Activated T-helper 1 cell treated with anti-CD3 and anti-CD28 coated beads, Interleukin-2, amount 50 U/mL, for 16 hours (primary cell): ENCODE measurements at regions not wholly inside any gene's neighbourhood (a gene's known extent, or its start where the extent isn't known, plus 50 kb on each side); places are given as distances from the start of the nearest gene placed in this dataset.
"Not testable (repeated sequence)": the region's sequence is repeated elsewhere in the genome, so short reads cannot be mapped to it uniquely, and the experiment has no call there.

Experiments
- DNase-seq, 2 donors: peaks; one replicate each; pipeline ENCODE4 v3.0.0-alpha.2; 2020; ENCODE audit warnings: low read depth in 1 of 2, low spot score in 1 of 2

DNA sequence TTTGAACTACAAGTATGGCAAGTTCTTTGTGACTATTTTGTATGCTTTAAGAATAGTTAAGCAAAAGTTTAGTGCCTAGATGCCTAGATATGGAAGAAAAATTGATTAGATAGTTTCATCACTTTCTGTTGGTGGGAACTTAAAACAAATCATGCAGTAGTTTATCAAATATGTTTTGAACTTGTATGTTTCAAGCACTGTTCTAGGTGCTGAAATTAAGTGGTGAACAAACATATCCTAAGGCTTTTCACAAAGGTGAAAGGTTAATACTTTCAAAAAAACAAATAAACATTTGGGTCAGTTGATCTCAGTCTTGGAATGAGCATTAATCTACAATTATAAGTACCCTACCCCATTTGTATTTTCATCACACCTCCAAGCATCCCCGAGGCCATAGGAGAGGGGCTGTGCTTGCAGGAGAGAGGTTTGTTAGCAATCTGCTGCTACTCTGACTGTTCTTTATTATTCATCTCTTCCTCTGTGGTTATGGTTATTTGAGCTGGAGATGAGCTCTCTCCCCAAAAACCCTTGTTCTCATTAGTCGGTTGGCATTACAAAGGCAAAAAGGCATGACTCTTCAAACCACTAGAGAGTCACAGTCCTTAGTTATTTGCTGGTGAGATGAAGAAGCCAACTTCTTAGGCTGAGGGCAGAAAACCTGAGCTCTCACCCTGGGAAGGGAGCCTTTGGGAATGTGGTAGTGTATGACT is 103.9 kb upstream of the FHL2 start:
- no peak for DNase-seq

DNA sequence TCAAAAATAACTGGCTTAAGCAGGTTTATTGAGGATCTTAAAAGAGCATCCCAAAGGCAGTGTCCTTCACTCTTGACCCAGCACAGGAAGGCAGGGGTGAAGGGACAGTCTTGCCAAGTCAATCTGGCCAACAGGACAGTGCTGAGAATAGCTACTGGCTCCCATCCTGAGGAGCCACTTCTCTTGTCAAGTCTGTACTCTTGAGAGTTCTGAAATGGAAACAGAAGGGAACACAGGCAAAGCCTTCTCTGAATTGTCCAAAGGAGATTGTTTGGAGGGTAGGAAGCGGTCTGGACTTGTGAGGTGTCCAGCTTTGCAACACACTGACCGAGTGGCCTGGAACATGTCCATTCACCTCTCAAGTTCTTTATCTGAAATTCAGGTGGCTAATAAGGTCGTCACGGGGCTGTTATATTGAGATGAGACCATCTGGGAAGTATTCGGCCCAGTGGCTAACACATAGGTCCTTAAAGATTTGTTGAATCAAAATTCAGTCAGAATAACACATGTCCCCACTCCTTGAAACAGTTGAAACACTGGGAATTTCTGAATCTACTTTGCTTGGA is 99.5 kb upstream of the FHL2 start:
- DNase-seq: no peak

DNA sequence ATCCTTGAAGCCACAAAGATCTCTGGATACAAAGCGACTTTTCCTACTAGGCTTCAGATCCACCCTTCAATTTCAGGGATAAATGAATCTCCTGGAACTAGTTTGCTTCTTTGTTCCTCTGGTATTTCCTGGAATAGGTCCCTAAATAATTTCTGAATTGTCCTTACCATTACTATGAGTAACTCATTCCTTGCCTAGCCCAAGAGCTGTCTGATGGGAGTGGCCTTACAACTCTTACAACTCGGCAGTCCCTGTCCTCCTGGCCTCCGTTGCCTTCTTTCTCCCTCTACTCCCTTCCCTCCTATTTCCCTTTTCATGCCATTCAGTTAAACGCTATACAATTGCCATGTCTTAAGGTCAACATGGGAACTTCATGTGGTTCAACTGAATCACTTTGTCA is 98.2 kb upstream of the FHL2 start:
- no peak for DNase-seq

DNA sequence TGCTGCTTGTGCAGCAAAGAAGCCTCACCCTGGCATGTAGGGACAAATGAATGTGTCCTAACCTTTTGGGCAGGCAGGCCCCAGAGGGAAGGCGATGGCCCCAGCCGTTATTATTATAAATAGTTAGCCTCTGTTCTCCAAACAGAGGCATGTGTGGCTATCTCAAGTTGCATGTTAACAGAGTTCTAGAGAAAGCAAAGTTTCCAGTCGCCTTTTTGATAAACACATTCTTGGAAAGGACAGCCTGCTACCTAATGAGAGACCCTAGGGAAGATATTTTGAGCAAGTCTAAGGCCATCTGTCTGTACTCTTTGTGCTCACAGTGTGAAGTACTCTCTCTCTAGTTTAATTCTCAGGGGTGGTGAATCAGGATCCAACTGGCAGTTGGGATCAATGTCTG is 97.4 kb upstream of the FHL2 start:
- no peak for DNase-seq

DNA sequence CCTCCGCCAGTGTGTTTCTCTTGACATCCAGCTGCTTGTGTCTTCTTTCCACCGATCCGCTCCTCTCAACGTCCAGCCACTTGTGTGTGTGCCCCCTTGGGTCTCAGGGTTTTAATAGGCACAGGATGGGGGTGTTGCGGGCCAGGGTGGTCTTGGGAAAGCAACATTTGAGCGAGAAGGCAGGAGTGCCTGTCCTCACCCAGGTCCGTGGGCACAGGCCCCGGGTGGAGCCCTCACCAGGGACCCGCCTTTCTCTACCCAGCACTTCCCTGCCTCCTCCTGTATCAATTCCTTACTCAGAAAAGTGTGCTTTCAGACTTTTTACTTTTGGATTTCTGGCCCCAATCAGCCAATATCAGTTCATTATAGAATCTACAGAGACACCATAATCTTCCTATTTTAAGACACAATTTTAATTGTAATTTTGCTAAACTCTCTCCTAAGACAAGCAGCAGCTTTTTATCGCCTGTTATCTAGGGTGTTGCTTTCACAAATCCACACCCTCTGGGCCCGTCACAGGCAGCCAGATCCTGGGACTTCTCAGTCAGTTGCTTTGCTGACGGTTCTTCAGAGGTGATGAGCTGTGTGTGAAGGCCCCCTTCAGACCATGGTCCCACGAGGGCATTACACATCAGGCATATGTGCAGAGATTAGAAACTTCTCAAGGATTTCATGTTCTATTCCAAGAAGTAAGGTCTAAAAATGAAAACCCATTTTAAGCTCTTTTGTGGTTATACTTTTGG is 96.0 kb upstream of the FHL2 start:
- DNase-seq: no peak

DNA sequence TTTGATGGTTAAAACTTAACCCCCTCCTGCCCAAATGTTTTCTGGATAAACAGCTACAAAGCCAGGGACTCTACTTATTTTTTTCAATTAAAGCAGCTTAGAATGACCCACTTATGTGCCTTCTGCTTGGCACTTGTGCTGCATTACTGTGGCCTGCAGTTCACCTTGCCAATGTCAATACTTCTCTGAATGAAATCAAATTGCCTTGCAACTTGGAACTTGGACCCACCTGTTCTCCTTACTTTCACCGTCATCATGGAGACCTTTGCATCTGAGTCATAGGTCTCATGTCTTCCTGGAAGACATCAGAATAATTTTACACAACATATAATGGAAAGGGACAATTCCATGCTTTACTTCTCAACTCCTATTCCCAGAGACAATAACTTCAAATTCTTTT is 92.1 kb upstream of the FHL2 start:
- DNase-seq: no peak

DNA sequence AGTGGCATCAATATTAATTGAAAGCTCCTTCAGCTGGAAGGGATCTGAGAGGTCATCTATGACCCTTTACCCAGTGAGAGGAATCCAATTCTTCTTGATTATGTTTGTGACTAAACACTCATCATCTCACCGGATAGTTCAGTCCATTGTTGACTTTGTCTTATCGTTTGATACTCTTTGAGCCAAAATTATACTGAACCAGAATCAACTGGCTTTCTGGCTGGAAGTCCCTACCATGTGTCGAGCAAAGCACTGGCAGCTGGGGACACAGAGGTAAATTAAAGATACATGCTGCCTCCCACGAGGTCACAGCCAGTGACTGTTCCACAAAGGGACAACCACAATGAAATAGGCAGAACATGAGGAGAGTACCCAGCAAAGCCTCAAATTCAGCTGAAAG is 91.4 kb upstream of the FHL2 start:
- DNase-seq: no peak

DNA sequence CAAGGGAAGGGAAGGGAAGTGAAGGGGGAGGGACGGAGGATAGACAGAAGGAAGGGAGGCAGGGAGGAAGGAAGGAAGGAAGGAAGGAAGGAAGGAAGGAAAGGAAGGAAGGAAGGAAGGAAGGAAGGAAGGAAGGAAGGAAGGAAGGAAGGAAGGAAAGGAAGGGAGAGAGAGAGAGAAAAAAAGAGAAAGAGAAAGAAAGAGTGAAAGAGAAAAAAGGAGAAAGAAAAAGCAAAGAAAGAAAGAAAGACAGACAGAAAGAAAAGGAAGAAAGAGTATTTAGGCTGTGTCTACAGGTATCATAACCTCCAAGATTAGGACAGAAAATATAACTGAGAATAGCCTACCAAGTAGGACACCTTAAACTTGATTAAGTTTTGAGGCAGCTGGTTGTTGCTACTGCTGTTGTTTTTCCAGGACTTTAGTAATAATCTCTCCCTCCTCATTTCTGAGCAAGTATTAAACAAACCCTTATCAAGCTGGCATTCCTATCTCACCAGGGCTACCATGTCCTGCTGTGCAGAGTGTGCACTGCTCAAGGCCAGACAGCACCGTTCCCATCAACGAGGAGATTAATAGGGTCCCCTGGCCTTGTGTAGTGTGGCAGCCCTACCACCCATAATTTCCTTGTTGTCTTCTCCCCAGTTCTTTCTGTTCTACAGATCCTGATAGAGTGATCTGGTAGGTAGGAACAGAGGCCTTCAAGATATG is 90.5 kb upstream of the FHL2 start:
- no peak for DNase-seq

DNA sequence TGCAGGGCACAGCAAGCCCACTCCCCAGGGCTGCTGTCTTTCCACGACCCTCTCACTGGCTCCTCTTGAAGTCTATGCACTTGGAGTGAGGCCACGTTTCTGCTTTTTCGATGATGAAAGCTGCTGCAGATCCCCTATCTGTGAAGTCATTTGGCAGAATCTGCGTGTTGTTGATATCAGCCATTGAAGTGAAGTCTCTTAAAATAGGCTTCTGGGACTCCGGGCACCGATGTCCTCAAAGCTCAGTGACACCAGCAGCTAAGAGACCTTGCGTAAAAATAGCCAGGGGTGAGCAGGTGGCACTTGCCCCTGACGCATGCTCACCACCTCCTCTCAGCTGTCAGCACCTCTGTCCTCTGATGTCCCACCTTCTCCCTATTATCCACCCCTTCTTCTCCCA is 89.4 kb upstream of the FHL2 start:
- DNase-seq: no peak

DNA sequence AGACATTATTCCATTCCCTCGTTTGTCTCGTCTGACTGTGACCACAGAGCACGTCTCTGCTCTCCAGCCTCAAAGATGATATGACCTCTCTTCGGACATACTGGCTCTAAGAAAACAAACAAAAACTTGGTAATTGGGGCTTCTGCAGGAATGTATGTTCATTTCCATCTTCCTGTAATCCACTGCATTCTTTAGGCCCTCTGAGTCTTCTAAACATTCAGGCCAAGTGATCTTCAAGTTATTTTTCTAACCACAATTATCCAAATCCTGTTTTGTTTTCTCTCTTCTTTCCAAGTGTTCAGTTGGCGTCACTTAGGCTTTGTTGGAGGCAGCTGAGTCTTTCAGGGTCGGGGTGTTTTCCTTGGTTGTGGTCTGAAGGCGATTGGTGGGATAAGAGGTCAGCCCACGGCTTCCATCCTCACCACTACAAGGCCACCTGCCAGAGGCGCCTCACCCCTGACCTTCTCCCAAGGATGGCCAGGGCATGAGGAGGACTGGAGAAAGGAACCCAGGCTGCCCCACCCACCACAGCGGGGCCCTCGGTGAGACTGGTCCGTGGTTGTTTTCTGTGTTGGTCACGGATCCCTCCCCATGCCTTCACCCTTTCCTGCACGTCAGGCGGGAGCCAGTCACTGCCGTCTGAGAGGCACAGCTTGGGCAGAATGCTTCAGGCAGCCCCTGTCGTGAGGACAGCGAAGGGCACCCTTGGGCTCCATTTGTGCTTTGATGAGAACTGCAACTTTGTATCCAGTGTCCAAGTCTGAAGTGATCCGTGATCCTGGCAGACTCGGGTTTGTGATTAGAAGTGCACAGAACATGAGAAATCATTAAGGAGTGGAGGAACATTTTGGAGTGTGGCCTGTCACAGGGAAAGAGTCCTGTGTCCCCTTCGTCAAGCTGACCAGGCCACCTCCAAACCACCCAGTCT is 88.6 kb upstream of the FHL2 start:
- DNase-seq: no peak

DNA sequence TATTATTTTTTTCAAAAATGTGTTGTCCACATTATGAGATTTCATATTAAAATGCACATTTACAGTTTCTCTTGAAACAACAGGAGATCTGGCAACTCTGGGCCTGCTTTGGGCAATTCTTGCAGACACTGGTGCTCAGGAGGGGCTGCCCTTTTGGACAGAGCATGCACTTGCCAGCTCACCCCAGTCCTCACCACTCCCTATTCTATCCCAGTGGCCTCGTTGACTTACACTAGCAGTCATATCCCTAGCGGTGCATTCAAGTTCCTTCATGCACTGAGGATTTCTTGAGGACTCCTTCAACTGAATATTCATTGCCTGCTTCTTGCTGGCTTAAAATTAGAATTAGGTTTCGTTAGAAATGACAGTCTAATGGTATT is 87.9 kb upstream of the FHL2 start:
- DNase-seq: no peak

DNA sequence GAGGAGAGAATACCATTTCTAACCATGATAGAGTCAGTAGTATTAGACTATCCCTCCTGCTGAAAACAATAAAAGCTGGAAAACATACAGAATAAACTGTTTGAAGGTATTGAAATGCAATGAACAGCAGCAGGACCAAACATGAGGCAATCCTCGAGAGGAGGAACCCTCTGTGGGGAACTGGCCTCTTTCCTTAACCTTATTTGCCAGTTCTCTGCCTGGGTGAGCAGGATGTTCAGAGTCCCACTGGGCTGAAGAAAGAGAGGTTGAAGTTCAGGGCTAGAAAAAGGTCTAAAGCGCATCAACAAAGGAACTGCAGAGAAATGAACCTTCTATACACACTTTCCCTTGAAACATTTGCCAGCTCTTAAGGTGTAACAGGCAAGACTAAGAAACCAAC is 79.8 kb upstream of the FHL2 start:
- DNase-seq: no peak

DNA sequence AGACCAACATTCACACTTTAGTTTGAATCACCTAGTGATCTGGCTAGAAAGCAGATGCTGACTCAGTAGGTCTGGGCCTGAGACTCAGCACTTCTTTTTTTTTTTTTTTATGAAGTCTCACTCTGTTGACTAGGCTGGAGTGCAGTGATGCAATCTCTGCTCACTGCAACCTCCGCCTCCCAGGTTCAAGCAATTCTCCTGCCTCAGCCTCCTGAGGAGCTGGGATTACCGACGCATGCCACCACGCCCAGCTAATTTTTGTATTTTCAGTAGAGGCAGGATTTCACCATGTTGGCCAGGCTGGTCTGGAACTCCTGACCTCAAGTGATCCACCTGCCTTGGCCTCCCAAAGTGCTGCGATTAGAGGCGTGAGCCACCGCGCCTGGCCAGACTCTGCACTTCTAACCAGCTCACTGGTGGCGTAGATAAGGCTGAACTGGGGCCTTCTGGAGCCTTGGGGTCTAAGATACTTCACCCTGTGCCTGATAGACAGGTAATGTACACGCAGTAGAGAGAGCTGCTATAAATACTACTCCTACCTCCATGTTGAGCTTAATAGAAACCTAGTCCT is 78.3 kb upstream of the FHL2 start:
- not testable (repeated sequence) for DNase-seq

DNA sequence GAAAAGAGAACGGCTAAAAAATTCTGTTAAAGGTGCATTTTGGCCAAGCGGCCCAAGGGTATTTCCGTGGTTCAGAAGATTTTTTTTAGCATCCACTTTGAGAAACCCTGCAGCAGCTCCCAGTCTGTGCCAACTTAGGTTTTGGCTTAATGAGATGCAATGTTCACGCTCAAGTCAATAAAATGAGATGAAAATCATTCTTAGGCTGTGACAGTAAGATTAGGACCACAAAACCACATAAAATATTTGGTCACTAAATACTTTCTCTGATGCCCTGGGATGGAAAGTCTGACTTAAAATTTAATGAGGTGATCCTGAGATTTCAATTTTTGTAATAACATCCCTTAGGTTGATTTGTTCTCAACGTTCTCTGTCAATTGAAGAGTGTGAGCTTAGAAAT is 74.2 kb upstream of the FHL2 start:
- DNase-seq: no peak

DNA sequence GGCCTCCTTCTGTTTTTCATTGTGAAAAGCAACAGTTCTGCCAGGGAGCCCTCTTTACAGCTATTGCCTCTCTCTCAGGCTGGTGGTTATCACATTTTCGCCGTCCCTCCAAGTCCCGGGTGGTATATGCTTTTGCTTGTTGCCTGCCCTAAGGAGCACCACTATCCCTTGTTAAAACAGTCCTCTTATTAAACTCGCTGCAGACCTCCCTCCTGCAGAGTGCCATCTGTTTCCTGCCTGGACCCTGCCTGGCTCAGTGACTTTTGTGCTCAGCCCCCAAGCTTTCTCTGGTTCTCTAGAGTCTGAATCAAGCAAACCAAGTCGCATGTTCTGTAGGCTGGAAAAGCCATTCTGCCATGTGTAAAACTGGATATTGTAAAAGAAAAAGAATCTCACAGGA is 72.1 kb upstream of the FHL2 start:
- no peak for DNase-seq

DNA sequence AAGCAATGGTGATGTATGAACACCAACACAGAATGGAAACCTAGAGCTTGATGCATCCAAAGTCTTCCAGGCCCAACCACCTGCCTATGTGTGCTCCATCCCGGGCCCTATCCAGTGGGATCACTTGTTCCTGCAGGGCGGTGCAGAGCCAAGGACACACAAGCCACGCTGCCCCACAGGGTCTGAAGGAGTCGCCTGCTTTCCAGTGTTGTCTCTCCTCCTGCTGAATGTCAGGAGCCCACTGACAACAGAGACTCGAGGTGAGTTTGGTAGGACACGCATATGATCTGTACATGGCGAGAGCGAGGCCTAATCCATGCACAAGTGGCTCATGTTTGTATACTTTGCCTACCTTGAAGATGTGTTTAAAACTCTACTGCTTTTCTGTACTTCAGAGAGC is 70.9 kb upstream of the FHL2 start:
- no peak for DNase-seq

DNA sequence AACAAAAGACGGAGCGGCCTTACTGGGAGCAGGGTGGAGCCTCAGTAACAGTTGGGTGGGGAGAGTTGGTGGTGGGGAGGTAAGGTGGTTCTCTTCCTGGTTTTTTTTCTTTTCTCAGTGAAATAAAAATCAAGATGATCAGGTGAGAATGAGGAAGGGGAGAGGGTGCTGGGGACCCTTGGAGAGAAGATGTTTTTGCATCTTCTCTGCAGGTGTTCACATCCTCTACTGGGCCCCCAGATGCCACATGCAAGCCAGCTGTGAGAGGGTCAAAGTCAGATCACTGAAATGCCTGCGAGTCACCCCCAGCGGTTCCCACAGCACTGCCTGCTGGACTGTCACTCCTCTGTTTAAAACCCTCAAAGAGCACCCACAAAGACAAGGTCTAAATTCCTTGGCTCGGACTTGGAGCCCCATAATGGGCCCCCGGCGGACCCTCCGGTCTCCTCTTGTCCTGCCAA is 69.8 kb upstream of the FHL2 start:
- DNase-seq: no peak

DNA sequence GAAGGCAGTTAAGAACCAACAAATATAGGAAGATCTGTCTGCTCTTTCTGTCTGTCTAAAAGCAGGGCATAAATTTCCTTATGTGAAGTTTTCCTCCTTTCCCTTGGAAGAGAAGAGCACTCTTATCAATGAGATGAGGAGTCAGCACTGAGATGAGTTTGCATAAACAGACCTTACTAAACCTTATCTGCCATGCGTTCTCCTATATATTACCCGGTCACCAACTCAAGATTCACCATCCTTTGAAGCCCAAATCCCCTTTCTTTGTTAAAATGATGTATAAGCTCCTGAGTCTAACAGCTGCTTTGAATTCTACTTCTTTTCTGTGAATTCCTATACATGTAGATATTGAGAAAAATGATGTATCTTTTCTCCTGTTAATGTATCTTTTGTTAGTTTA is 65.5 kb upstream of the FHL2 start:
- DNase-seq: no peak

DNA sequence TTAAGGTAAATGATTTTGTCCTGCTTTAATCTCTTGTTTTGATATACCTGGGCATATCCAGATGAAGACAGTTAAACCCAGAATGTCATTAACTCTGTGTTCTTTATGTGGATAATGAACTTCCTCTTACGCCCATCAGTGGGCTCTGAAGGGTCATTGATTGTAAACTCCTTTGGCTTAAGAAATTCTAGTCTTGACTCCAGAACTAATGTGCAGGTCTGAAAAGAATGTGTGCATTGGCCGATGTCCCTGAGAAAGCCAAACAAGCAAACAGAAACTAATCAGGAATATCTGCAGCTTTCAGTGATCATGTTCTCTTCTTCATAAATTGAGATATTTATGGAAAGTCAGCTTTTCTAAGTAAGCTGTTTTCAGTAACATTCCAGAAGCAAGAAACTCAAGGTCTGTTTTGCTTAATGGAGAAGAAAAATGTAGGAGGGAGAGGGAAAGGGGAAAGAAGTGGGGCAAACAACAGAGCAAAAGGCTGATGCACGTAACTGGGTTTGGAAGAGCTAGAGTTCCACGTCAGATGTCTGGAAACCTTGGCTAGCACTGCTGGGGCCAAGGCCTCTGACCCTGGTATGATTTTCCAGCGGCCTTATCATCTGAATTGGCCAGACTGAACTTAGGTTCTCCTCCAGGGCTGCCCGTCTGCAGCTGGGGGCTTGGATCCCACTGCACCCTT is 61.3 kb upstream of the FHL2 start:
- no peak for DNase-seq

DNA sequence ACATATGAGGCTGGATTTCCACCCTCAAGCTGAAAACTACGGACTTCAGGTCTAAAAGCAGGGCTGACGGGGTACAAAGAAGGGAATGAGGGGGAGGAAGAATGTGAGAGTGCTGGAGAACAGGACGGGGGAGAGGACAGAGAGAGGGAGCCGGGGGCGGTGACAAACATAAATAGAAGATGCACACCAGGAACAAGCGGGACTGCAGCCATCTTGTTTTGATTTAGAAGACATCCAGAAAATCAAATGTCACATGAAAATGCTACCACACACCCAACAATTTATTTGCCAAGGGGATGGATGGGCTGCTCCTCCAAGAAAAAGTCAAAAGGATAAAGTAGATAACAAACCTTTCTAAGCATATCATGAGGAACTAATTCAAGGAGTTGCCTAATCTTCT is 59.2 kb upstream of the FHL2 start:
- DNase-seq: no peak
